ENCODE measurements at regions not wholly inside any gene's neighbourhood (a gene's known extent, or its start where the extent isn't known, plus 50 kb on each side); places are given as distances from the start of the nearest gene placed in this dataset.

- Mint-ChIP-seq H3K27me3 (no peaks in the 10 kb centered on the region), H3K9me3 (peaks cover 4% of the 10 kb centered on the region), H3K36me3 (ENCODE audit: low read depth) (no peaks in the 10 kb centered on the region), H3K4me3 (no peak overlapping the region), H3K27ac (no peak overlapping the region), H3K4me1 (ENCODE audit: low read depth) (no peaks in the 10 kb centered on the region)
- POLR2A ChIA-PET, result no interaction called here
- intact Hi-C loops (cut with micrococcal nuclease), result no loop called here
- CTCF ChIA-PET, result no interaction called here
- DNase-seq, result no peak
- no peak for TF ChIP-seq CTCF (IDR thresholded peaks at IDR 0.05)
- no peak for ATAC-seq
Measured at GRCh38 chr7:19378345-19378714, 233.1 kb upstream of the FERD3L start.

- POLR2A ChIA-PET, result no interaction called here
- H3K27ac Mint-ChIP-seq, result no peak overlapping the region
- intact Hi-C loops (cut with micrococcal nuclease), result no loop called here
- ATAC-seq (no peak), DNase-seq (no peak)
- TF ChIP-seq CTCF (IDR thresholded peaks at IDR 0.05), result no peak
- no peaks in the 10 kb centered on the region for H3K36me3 Mint-ChIP-seq (ENCODE audit: low read depth)
- H3K27me3 Mint-ChIP-seq, result no peaks in the 10 kb centered on the region
- H3K4me3 Mint-ChIP-seq, result no peak overlapping the region
- no peaks in the 10 kb centered on the region for H3K4me1 Mint-ChIP-seq (ENCODE audit: low read depth)
- CTCF ChIA-PET, result no interaction called here
- H3K9me3 Mint-ChIP-seq, result peaks cover 4% of the 10 kb centered on the region
Measured at GRCh38 chr7:19377611-19378344, 232.6 kb upstream of the FERD3L start.

GRCh38 chr7:19376538-19376937 is 231.3 kb upstream of the FERD3L start:
- no peak overlapping the region for H3K27ac Mint-ChIP-seq
- no peaks in the 10 kb centered on the region for H3K27me3 Mint-ChIP-seq
- H3K9me3 Mint-ChIP-seq, result peaks cover 4% of the 10 kb centered on the region

GRCh38 chr7:19375976-19376375 is 230.8 kb upstream of the FERD3L start:
- H3K36me3 Mint-ChIP-seq (ENCODE audit: low read depth), result no peaks in the 10 kb centered on the region
- intact Hi-C loops (cut with micrococcal nuclease), result no loop called here
- peaks cover 4% of the 10 kb centered on the region for H3K9me3 Mint-ChIP-seq
- H3K4me3 Mint-ChIP-seq, result no peak overlapping the region
- H3K4me1 Mint-ChIP-seq (ENCODE audit: low read depth), result no peaks in the 10 kb centered on the region
- POLR2A ChIA-PET, result no interaction called here
- ATAC-seq (no peak), DNase-seq (no peak)
- H3K27ac Mint-ChIP-seq, result no peak overlapping the region
- CTCF ChIA-PET, result no interaction called here
- TF ChIP-seq CTCF (IDR thresholded peaks at IDR 0.05), result no peak
- no peaks in the 10 kb centered on the region for H3K27me3 Mint-ChIP-seq

More at GRCh38 chr7:19376538-19376937, 231.3 kb upstream of the FERD3L start:
- TF ChIP-seq CTCF (IDR thresholded peaks at IDR 0.05), result no peak
- intact Hi-C loops (cut with micrococcal nuclease), result no loop called here
- POLR2A ChIA-PET, result no interaction called here
- Mint-ChIP-seq H3K4me1 (ENCODE audit: low read depth) (no peaks in the 10 kb centered on the region), H3K4me3 (no peak overlapping the region), H3K36me3 (ENCODE audit: low read depth) (no peaks in the 10 kb centered on the region)
- no peak for DNase-seq
- ATAC-seq, result no peak
- CTCF ChIA-PET, result no interaction called here

- no peak overlapping the region for H3K27ac Mint-ChIP-seq
- DNase-seq, result no peak
- ChIA-PET POLR2A (no interaction called here), CTCF (no interaction called here)
- no peaks in the 10 kb centered on the region for H3K4me1 Mint-ChIP-seq (ENCODE audit: low read depth)
- intact Hi-C loops (cut with micrococcal nuclease), result no loop called here
- no peak for TF ChIP-seq CTCF (IDR thresholded peaks at IDR 0.05)
- H3K9me3 Mint-ChIP-seq, result peaks cover 4% of the 10 kb centered on the region
- H3K36me3 Mint-ChIP-seq (ENCODE audit: low read depth), result no peaks in the 10 kb centered on the region
- H3K27me3 Mint-ChIP-seq, result no peaks in the 10 kb centered on the region
- ATAC-seq, result no peak
- H3K4me3 Mint-ChIP-seq, result no peak overlapping the region
Measured at GRCh38 chr7:19373334-19373733, 228.1 kb upstream of the FERD3L start.
